Endodermal cell (in vitro differentiated cells): ENCODE measurements at regions not wholly inside any gene's neighbourhood (a gene's known extent, or its start where the extent isn't known, plus 50 kb on each side); places are given as distances from the start of the nearest gene placed in this dataset.

ENCODE experiments used
- DNase-seq: peaks from one replicate; pipeline ENCODE4 v3.0.0-alpha.2; 2017
- H3K27ac ChIP-seq: 2 replicates; pipeline ENCODE4 v1.5.1; 2013; ENCODE audit warnings: mild to moderate bottlenecking, low read depth, low read length, moderate library complexity
- H3K27me3 ChIP-seq: 2 replicates; pipeline ENCODE4 v1.6.1; 2013; ENCODE audit warnings: mild to moderate bottlenecking, low read length, moderate library complexity; ENCODE audit not compliant: insufficient read depth, control insufficient read depth, poor library complexity, severe bottlenecking
- H3K36me3 ChIP-seq: 2 replicates; pipeline ENCODE4 v1.7.0; 2013; ENCODE audit warnings: mild to moderate bottlenecking, low read length, moderate library complexity; ENCODE audit not compliant: control insufficient read depth, insufficient read depth
- H3K4me1 ChIP-seq: one replicate; pipeline ENCODE4 v1.7.0; 2013; ENCODE audit warnings: low read length; ENCODE audit not compliant: control insufficient read depth, insufficient read depth
- H3K4me3 ChIP-seq: 2 replicates; pipeline ENCODE4 v1.5.1; 2013; ENCODE audit warnings: mild to moderate bottlenecking, low read length, moderate library complexity
- H3K9ac ChIP-seq: 2 replicates; pipeline ENCODE4 v1.6.1; 2013; ENCODE audit warnings: mild to moderate bottlenecking, low read length, moderate library complexity; ENCODE audit not compliant: poor library complexity, severe bottlenecking; ENCODE audit errors: extremely low read depth
- H3K9me3 ChIP-seq: 2 replicates; pipeline ENCODE4 v1.6.1; 2013; ENCODE audit warnings: mild to moderate bottlenecking, low read length, moderate library complexity; ENCODE audit not compliant: control insufficient read depth
- H3K27ac Mint-ChIP-seq: 2 replicates; pipeline ENCODE4 v1.8.0; 2020; ENCODE audit warnings: mixed read lengths
- H3K27me3 Mint-ChIP-seq: 2 replicates; pipeline ENCODE4 v1.8.0; 2021; ENCODE audit warnings: mild to moderate bottlenecking, mixed read lengths; ENCODE audit not compliant: insufficient read depth
- H3K36me3 Mint-ChIP-seq: 2 replicates; pipeline ENCODE4 v1.8.0; 2020; ENCODE audit warnings: low read depth, mixed read lengths
- H3K4me1 Mint-ChIP-seq: 2 replicates; pipeline ENCODE4 v1.8.0; 2020; ENCODE audit warnings: mixed read lengths
- H3K4me3 Mint-ChIP-seq: 2 replicates; pipeline ENCODE4 v1.8.0; 2020; ENCODE audit warnings: mild to moderate bottlenecking, moderate library complexity, mixed read lengths
- H3K9me3 Mint-ChIP-seq: 2 replicates; pipeline ENCODE4 v1.8.0; 2020; ENCODE audit warnings: mild to moderate bottlenecking, mixed read lengths
- WGBS, 2 experiments: methylation state at CpG; one replicate each; pipeline versions ENCODE4 v1.1.5 to v1.1.7; 2013; ENCODE audit warnings: missing lambda C conversion rate in 2 of 2, mixed read lengths in 1 of 2; ENCODE audit not compliant: insufficient coverage in 1 of 2, insufficient read length in 1 of 2; 5-methylcytosine and 5-hydroxymethylcytosine counted together
- TF ChIP-seq, protein P1 (sequence below): fragments of 200-600 bp; sonication (generic); conservative IDR thresholded peaks from 2 replicates; pipeline ENCODE4 v1.5.0; 2021; ENCODE audit warnings: antibody characterized with exemption, mild to moderate bottlenecking

- no peaks in the 10 kb centered on the region for H3K9me3 Mint-ChIP-seq
- no peak overlapping the region for H3K4me3 ChIP-seq
- TF ChIP-seq, protein P1, sequence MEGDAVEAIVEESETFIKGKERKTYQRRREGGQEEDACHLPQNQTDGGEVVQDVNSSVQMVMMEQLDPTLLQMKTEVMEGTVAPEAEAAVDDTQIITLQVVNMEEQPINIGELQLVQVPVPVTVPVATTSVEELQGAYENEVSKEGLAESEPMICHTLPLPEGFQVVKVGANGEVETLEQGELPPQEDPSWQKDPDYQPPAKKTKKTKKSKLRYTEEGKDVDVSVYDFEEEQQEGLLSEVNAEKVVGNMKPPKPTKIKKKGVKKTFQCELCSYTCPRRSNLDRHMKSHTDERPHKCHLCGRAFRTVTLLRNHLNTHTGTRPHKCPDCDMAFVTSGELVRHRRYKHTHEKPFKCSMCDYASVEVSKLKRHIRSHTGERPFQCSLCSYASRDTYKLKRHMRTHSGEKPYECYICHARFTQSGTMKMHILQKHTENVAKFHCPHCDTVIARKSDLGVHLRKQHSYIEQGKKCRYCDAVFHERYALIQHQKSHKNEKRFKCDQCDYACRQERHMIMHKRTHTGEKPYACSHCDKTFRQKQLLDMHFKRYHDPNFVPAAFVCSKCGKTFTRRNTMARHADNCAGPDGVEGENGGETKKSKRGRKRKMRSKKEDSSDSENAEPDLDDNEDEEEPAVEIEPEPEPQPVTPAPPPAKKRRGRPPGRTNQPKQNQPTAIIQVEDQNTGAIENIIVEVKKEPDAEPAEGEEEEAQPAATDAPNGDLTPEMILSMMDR, result no peak
- no peaks in the 10 kb centered on the region for H3K4me1 ChIP-seq
- peaks cover 3% of the 10 kb centered on the region for H3K27me3 Mint-ChIP-seq
- no peaks in the 10 kb centered on the region for H3K27me3 ChIP-seq
- WGBS, 2 experiments, result 90 to 94% methylated on average over 4 to 7 of the region's 7 CpGs
- no peaks in the 10 kb centered on the region for H3K4me1 Mint-ChIP-seq
- no peak overlapping the region for H3K4me3 Mint-ChIP-seq
- no peak overlapping the region for H3K27ac Mint-ChIP-seq
- DNase-seq, result no peak
- no peak overlapping the region for H3K9ac ChIP-seq
- no peaks in the 10 kb centered on the region for H3K36me3 Mint-ChIP-seq
- no peak overlapping the region for H3K27ac ChIP-seq
- H3K9me3 ChIP-seq, result no peaks in the 10 kb centered on the region
- no peaks in the 10 kb centered on the region for H3K36me3 ChIP-seq
These were observed 398.1 kb downstream of the MAN2A1 start for GRCh38 chr5:110087829-110088228.

- no peak for DNase-seq
- Histone ChIP-seq H3K27ac (no peak overlapping the region), H3K36me3 (no peaks in the 10 kb centered on the region), H3K9me3 (no peaks in the 10 kb centered on the region), H3K27me3 (no peaks in the 10 kb centered on the region), H3K4me1 (no peaks in the 10 kb centered on the region), H3K4me3 (no peak overlapping the region), H3K9ac (no peak overlapping the region)
- H3K27ac Mint-ChIP-seq, result no peak overlapping the region
- WGBS, 2 experiments, result 92 to 100% methylated on average over 1 of the region's 1 CpG
- TF ChIP-seq, protein P1, result no peak
- no peaks in the 10 kb centered on the region for H3K4me1 Mint-ChIP-seq
- H3K9me3 Mint-ChIP-seq, result no peaks in the 10 kb centered on the region
- no peaks in the 10 kb centered on the region for H3K36me3 Mint-ChIP-seq
- H3K4me3 Mint-ChIP-seq, result no peak overlapping the region
- peaks cover 2% of the 10 kb centered on the region for H3K27me3 Mint-ChIP-seq
These were observed 399.1 kb downstream of the MAN2A1 start for GRCh38 chr5:110088676-110089436.

DNA sequence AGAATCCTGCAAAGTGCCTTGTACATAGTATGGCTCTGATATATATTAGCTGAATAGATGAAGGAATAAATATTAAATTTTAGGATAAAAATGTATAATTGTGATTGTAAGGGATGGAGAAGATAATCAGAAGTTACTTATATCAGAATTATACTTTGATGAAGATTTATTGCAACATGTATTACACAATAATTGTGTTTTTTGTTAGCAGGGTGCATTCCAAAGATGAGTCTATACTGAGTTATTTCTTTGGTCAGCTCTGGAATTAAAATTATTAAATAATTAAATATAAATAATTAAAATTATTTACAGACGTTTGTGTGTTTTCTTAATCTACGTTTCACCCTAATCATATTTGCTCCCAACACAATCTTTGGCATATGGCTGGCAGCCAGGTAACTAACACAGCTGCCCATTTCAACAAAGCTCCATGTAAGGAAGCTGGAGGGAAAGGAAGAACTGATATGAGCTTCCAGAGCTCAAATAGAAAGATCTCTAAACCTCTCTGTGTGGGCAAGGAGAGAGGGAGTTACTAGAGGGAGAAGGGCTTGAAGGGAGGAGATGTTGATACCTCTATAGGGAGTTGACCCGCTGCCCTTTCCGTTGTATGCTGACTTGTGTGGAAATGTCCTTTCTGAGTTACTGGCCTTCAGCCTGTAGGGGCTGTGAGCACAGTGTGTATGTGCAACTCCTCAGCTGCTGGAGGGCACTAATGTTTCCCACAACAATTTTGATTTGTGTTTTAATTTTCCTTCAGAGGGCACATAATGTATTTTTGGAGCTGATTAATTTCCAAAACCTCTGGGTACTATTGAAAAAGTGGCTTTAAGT is 403.4 kb downstream of the MAN2A1 start:
- no peaks in the 10 kb centered on the region for H3K27me3 ChIP-seq
- H3K27me3 Mint-ChIP-seq, result no peaks in the 10 kb centered on the region
- no peak for DNase-seq
- H3K27ac Mint-ChIP-seq, result no peak overlapping the region
- no peak overlapping the region for H3K27ac ChIP-seq
- H3K4me3 Mint-ChIP-seq, result no peak overlapping the region
- TF ChIP-seq, protein P1, result peak; percentile 38
- H3K9me3 ChIP-seq, result no peaks in the 10 kb centered on the region
- H3K9me3 Mint-ChIP-seq, result no peaks in the 10 kb centered on the region
- no peaks in the 10 kb centered on the region for H3K36me3 ChIP-seq
- 90% methylated on average over 4 of the region's 4 CpGs; no CpG with 5 or more reads in 1 of the 2 experiments for WGBS, 2 experiments
- no peaks in the 10 kb centered on the region for H3K4me1 Mint-ChIP-seq
- no peak overlapping the region for H3K9ac ChIP-seq
- H3K4me3 ChIP-seq, result no peak overlapping the region
- H3K4me1 ChIP-seq, result no peaks in the 10 kb centered on the region
- no peaks in the 10 kb centered on the region for H3K36me3 Mint-ChIP-seq
